KMS-11 (cell line): ENCODE measurements at regions not wholly inside any gene's neighbourhood (a gene's known extent, or its start where the extent isn't known, plus 50 kb on each side); places are given as distances from the start of the nearest gene placed in this dataset.

Source experiments
- H2AFZ ChIP-seq: fragments of 200-600 bp; sonication (generic); 2 replicates; pipeline ENCODE4 v1.6.1; 2016; ENCODE audit warnings: antibody characterized with exemption, mixed run types, low read depth
- H3K27ac ChIP-seq: fragments of 200-600 bp; sonication (generic); 2 replicates; pipeline ENCODE4 v1.6.1; 2016; ENCODE audit warnings: mild to moderate bottlenecking, mixed run types
- H3K27me3 ChIP-seq: fragments of 200-600 bp; sonication (generic); 2 replicates; pipeline ENCODE4 v1.6.1; 2017; ENCODE audit warnings: mild to moderate bottlenecking, low read depth, mixed run types, moderate library complexity; ENCODE audit not compliant: insufficient read depth
- H3K36me3 ChIP-seq: fragments of 200-600 bp; sonication (generic); 2 replicates; pipeline ENCODE4 v1.6.1; 2017; ENCODE audit warnings: mild to moderate bottlenecking, mixed run types; ENCODE audit not compliant: insufficient read depth
- H3K4me1 ChIP-seq: fragments of 200-600 bp; sonication (generic); 2 replicates; pipeline ENCODE4 v1.6.1; 2016; ENCODE audit warnings: mild to moderate bottlenecking, low read depth, mixed run types; ENCODE audit not compliant: poor library complexity, severe bottlenecking
- H3K4me2 ChIP-seq: fragments of 200-600 bp; sonication (generic); 2 replicates; pipeline ENCODE4 v1.7.0; 2016; ENCODE audit warnings: mild to moderate bottlenecking, mixed run types
- H3K4me3 ChIP-seq: fragments of 200-600 bp; sonication (generic); IDR thresholded peaks from 2 replicates; pipeline ENCODE4 v1.6.1; 2017; ENCODE audit warnings: low read depth, low read length, mixed read lengths; ENCODE audit not compliant: insufficient read depth
- H3K79me2 ChIP-seq: fragments of 200-600 bp; sonication (generic); 2 replicates; pipeline ENCODE4 v1.6.1; 2016; ENCODE audit warnings: low read depth, mixed run types; ENCODE audit not compliant: insufficient read depth
- H3K9ac ChIP-seq: fragments of 200-600 bp; sonication (generic); 2 replicates; pipeline ENCODE4 v1.6.1; 2016; ENCODE audit warnings: mild to moderate bottlenecking, mixed run types
- H4K20me1 ChIP-seq: fragments of 200-600 bp; sonication (generic); 2 replicates; pipeline ENCODE4 v1.6.1; 2016; ENCODE audit warnings: mild to moderate bottlenecking, mixed run types; ENCODE audit not compliant: insufficient read depth
- TF ChIP-seq, protein P1 (sequence below): fragments of 200-600 bp; sonication (generic); conservative IDR thresholded peaks from 2 replicates; pipeline ENCODE4 v1.6.1; 2017; ENCODE audit warnings: low read depth, mild to moderate bottlenecking, antibody characterized with exemption, low read length, moderate library complexity, mixed read lengths

DNA sequence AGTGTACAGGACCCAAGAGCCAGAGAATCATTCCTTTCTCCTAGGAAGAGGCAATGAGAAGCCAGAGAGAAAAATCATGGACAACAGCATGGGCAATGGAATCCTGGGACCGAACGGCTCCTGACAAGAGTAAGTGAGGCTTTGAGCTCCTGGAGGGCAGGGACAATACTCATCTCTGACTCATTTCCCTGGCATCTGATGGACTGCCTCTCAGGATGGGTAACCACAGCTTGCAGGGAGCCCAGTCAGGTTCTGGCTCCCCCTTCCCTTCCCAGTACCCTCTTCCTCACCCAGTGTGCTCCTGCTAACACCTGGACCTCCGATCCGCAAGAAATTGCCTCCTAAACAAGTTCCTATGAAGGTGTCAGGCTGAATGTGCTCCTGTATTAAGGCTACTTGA is 51.2 kb upstream of the SORCS3 start:
- Histone ChIP-seq H3K4me2 (no peak overlapping the region), H3K4me3 (no peak overlapping the region), H3K27ac (no peak overlapping the region), H4K20me1 (no peaks in the 10 kb centered on the region), H2AFZ (no peak overlapping the region), H3K36me3 (no peaks in the 10 kb centered on the region), H3K9ac (no peak overlapping the region), H3K4me1 (no peaks in the 10 kb centered on the region), H3K27me3 (no peaks in the 10 kb centered on the region), H3K79me2 (no peaks in the 10 kb centered on the region)
- TF ChIP-seq, protein P1, sequence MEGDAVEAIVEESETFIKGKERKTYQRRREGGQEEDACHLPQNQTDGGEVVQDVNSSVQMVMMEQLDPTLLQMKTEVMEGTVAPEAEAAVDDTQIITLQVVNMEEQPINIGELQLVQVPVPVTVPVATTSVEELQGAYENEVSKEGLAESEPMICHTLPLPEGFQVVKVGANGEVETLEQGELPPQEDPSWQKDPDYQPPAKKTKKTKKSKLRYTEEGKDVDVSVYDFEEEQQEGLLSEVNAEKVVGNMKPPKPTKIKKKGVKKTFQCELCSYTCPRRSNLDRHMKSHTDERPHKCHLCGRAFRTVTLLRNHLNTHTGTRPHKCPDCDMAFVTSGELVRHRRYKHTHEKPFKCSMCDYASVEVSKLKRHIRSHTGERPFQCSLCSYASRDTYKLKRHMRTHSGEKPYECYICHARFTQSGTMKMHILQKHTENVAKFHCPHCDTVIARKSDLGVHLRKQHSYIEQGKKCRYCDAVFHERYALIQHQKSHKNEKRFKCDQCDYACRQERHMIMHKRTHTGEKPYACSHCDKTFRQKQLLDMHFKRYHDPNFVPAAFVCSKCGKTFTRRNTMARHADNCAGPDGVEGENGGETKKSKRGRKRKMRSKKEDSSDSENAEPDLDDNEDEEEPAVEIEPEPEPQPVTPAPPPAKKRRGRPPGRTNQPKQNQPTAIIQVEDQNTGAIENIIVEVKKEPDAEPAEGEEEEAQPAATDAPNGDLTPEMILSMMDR: no peak
